Lower lobe of right lung (tissue), 2 donors: ENCODE measurements at regions not wholly inside any gene's neighbourhood (a gene's known extent, or its start where the extent isn't known, plus 50 kb on each side); places are given as distances from the start of the nearest gene placed in this dataset.

ENCODE experiments used
- ATAC-seq, 2 donors: fragments of 200-7000 bp; cut with Tn5 transposase; one replicate each; pipeline ENCODE4 v1.9.1; 2020 to 2022; ENCODE audit warnings: mild to moderate bottlenecking in 2 of 2, moderate library complexity in 2 of 2
- DNase-seq: peaks from one replicate; pipeline ENCODE4 v3.0.0-alpha.2; 2020
- H3K27ac ChIP-seq: fragments of 200-600 bp; one replicate; pipeline ENCODE4 v1.8.0; 2022
- H3K27me3 ChIP-seq: fragments of 200-600 bp; one replicate; pipeline ENCODE4 v1.8.0; 2022; ENCODE audit warnings: low read depth
- H3K36me3 ChIP-seq: fragments of 200-600 bp; one replicate; pipeline ENCODE4 v1.8.0; 2022; ENCODE audit warnings: mild to moderate bottlenecking
- H3K4me1 ChIP-seq: fragments of 200-600 bp; one replicate; pipeline ENCODE4 v1.8.0; 2022
- H3K4me3 ChIP-seq: fragments of 200-600 bp; one replicate; pipeline ENCODE4 v1.8.0; 2022; ENCODE audit warnings: mild to moderate bottlenecking
- H3K9me3 ChIP-seq: fragments of 200-600 bp; one replicate; pipeline ENCODE4 v1.8.0; 2022
- intact Hi-C: fragments of 100-400 bp; cut with DNase I; formaldehyde crosslinking; loops from one replicate; pipeline ENCODE4 v1.11.0; 2022
- TF ChIP-seq, protein P1 (sequence below): fragments of 200-600 bp; IDR thresholded peaks from one replicate; pipeline ENCODE4 v1.8.0; 2022; ENCODE audit warnings: antibody characterized with exemption, mild to moderate bottlenecking
- donor health status: DM: no; HTN: yes; CAD: no; lungs with severe emphysema.

- no peak for DNase-seq
- intact Hi-C loops = no loop called here
- Histone ChIP-seq H3K4me3 (no peak overlapping the region), H3K36me3 (no peaks in the 10 kb centered on the region), H3K4me1 (no peaks in the 10 kb centered on the region), H3K27me3 (no peaks in the 10 kb centered on the region), H3K27ac (no peak overlapping the region), H3K9me3 (no peaks in the 10 kb centered on the region)
- no peak for ATAC-seq
- TF ChIP-seq, protein P1, sequence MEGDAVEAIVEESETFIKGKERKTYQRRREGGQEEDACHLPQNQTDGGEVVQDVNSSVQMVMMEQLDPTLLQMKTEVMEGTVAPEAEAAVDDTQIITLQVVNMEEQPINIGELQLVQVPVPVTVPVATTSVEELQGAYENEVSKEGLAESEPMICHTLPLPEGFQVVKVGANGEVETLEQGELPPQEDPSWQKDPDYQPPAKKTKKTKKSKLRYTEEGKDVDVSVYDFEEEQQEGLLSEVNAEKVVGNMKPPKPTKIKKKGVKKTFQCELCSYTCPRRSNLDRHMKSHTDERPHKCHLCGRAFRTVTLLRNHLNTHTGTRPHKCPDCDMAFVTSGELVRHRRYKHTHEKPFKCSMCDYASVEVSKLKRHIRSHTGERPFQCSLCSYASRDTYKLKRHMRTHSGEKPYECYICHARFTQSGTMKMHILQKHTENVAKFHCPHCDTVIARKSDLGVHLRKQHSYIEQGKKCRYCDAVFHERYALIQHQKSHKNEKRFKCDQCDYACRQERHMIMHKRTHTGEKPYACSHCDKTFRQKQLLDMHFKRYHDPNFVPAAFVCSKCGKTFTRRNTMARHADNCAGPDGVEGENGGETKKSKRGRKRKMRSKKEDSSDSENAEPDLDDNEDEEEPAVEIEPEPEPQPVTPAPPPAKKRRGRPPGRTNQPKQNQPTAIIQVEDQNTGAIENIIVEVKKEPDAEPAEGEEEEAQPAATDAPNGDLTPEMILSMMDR = no peak
These were observed 797.9 kb downstream of the TLE4 start for GRCh38 chr9:80369641-80370040.

GRCh38 chr9:80366626-80367025 is 794.9 kb downstream of the TLE4 start:
- intact Hi-C loops = no loop called here
- no peak for ATAC-seq

GRCh38 chr9:80359941-80360881 is 788.4 kb downstream of the TLE4 start:
- H3K9me3 ChIP-seq = no peaks in the 10 kb centered on the region
- H3K36me3 ChIP-seq = no peaks in the 10 kb centered on the region
- TF ChIP-seq, protein P1 = no peak
- DNase-seq = no peak
- no peak overlapping the region for H3K27ac ChIP-seq
- no peak overlapping the region for H3K4me3 ChIP-seq
- H3K4me1 ChIP-seq = no peaks in the 10 kb centered on the region
- H3K27me3 ChIP-seq = no peaks in the 10 kb centered on the region
- intact Hi-C loops = no loop called here
- peak; percentile 11 to 29 for ATAC-seq

More at GRCh38 chr9:80366626-80367025, 794.9 kb downstream of the TLE4 start:
- Histone ChIP-seq H3K9me3 (no peaks in the 10 kb centered on the region), H3K27me3 (no peaks in the 10 kb centered on the region), H3K27ac (no peak overlapping the region), H3K4me3 (no peak overlapping the region), H3K4me1 (no peaks in the 10 kb centered on the region), H3K36me3 (no peaks in the 10 kb centered on the region)
- TF ChIP-seq, protein P1 = no peak
- DNase-seq = no peak

GRCh38 chr9:80359291-80359690 is 787.5 kb downstream of the TLE4 start:
- no peaks in the 10 kb centered on the region for H3K9me3 ChIP-seq
- TF ChIP-seq, protein P1 = no peak
- ATAC-seq (no peak), DNase-seq (no peak)
- no peaks in the 10 kb centered on the region for H3K36me3 ChIP-seq
- no peak overlapping the region for H3K27ac ChIP-seq
- H3K4me1 ChIP-seq = no peaks in the 10 kb centered on the region
- H3K27me3 ChIP-seq = no peaks in the 10 kb centered on the region
- H3K4me3 ChIP-seq = no peak overlapping the region
- intact Hi-C loops = no loop called here

DNA sequence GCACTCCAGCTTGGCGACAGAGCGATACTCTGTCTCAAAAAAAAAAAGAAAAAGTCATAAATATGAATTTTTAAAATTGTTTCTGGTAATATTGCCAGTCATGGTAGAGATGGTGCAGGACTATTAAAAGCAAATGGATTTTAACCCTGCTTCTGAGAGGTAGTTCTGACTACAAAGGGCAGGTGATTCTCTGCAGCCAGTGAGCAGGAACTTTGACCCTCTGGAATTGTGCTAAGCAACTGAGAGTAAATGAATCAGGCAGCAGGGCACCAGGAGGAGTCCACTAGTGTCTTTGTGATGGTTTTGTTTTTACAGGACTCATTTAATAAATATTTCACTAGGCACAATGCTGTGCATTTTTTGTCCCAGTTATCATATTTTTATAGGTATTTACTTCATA is 781.2 kb downstream of the TLE4 start:
- Histone ChIP-seq H3K27ac (no peak overlapping the region), H3K9me3 (no peaks in the 10 kb centered on the region), H3K4me3 (no peak overlapping the region), H3K27me3 (no peaks in the 10 kb centered on the region), H3K4me1 (no peaks in the 10 kb centered on the region), H3K36me3 (no peaks in the 10 kb centered on the region)
- TF ChIP-seq, protein P1 = no peak
- no peak for ATAC-seq
- intact Hi-C loops = no loop called here
- DNase-seq = no peak
